ENCODE measurements at regions not wholly inside any gene's neighbourhood (a gene's known extent, or its start where the extent isn't known, plus 50 kb on each side); places are given as distances from the start of the nearest gene placed in this dataset.

DNA sequence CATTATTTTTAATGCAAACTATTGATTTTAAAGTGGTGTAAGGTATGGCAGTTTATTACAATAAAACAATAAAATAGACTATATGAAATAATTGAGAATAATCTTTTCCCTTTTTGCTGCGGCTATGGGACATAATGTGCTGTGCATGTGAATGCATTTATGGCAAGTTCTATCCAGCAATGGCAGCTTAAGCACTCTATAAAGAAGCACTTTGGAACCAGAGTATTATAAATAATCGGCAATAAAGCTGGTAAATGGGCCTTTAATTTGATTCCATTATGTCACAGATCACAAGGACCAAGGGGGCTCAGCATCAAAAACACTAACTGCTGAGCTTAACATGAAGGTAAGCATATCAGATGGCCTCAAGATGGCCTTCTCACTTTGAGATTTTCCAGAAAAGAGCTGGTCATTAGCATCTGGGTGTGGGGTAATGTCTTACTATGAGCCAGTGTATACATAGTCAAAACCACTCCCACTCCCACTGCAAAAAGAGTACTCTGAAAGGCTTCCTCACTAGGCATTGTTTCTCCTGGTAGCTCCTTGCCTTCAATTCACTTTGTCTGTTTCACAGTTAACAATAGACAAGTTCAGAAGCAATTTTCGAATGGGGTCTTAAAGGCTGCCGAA lies 97.1 kb upstream of the ASTN2 start:
- Histone ChIP-seq H3K23ac (ENCODE audit: insufficient read length) (no peak overlapping the region), H3K36me3 (ENCODE audit: control insufficient read depth in 2 of 4, insufficient read depth in 4 of 4, low read length in 3 of 4) (no peaks in the 10 kb centered on the region), H3K4ac (replicated peaks; ENCODE audit: insufficient read length, low read depth, low read length) (no peak overlapping the region), H3K27ac (ENCODE audit: low read depth, low read length) (no peak overlapping the region), H2BK20ac (ENCODE audit: low read length) (no peak overlapping the region), H3K4me1 (replicated peaks in 1 of 4; ENCODE audit: control insufficient read depth in 3 of 4, insufficient read depth in 4 of 4, low read length in 3 of 4) (no peaks in the 10 kb centered on the region), H3K79me1 (ENCODE audit: low read depth, low read length) (no peaks in the 10 kb centered on the region), H3K23me2 (ENCODE audit: low read depth, low read length) (no peaks in the 10 kb centered on the region), H3K14ac (ENCODE audit: insufficient read length) (no peak overlapping the region), H3K27me3 (replicated peaks in 1 of 4; ENCODE audit: control insufficient read depth in 3 of 4, extremely low read depth in 1 of 4, insufficient read depth in 3 of 4, low read length in 3 of 4) (no peaks in the 10 kb centered on the region), H3K9ac (replicated peaks in 1 of 4; ENCODE audit: extremely low read depth in 1 of 4, low read depth in 3 of 4, low read length in 3 of 4) (no peak overlapping the region), H3K4me3 (ENCODE audit: extremely low read depth in 1 of 4, insufficient read depth in 2 of 4, low read depth in 3 of 4, low read length in 4 of 4) (no peak overlapping the region), H2BK5ac (ENCODE audit: low read depth, low read length) (no peak overlapping the region), H4K8ac (ENCODE audit: extremely low read depth, insufficient read depth, low read length) (no peak overlapping the region), H2AFZ (ENCODE audit: low read length) (no peak overlapping the region), H3K4me2 (ENCODE audit: insufficient read depth in 1 of 2, low read depth in 2 of 2, low read length in 2 of 2) (no peak overlapping the region), H2BK15ac (ENCODE audit: low read length) (no peak overlapping the region), H3K56ac (replicated peaks; ENCODE audit: insufficient read length, low read depth, low read length) (no peak overlapping the region), H2AK5ac (ENCODE audit: low read depth, low read length) (no peak overlapping the region), H3K9me3 (ENCODE audit: insufficient read depth in 2 of 2, low read depth in 1 of 2, low read length in 1 of 2) (no peaks in the 10 kb centered on the region), H2BK120ac (replicated peaks; ENCODE audit: low read depth, low read length) (no peak overlapping the region), H4K91ac (replicated peaks; ENCODE audit: insufficient read length, low read length) (no peak overlapping the region), H3K18ac (ENCODE audit: extremely low read depth, low read length) (no peak overlapping the region), H3K79me2 (ENCODE audit: control insufficient read depth in 1 of 2, insufficient read depth in 2 of 2, low read length in 2 of 2) (no peaks in the 10 kb centered on the region), H4K20me1 (replicated peaks in 1 of 2; ENCODE audit: control insufficient read depth in 1 of 2, insufficient read depth in 2 of 2, low read length in 2 of 2) (no peaks in the 10 kb centered on the region), H4K5ac (ENCODE audit: insufficient read length, low read depth, low read length) (no peak overlapping the region), H2BK12ac (ENCODE audit: low read depth, low read length) (no peak overlapping the region)
- FAIRE-seq (no peak), DNase-seq (ENCODE audit: low read depth in 1 of 2, low spot score in 2 of 2) (no peak)
- WGBS, 2 experiments (ENCODE audit: extremely low coverage in 1 of 2, insufficient coverage in 1 of 2, insufficient read length in 1 of 2, insufficient replicate concordance in 2 of 2, low coverage in 1 of 2, low lambda C conversion rate in 2 of 2, missing lambda C conversion rate in 1 of 2): 95% methylated on average over 4 of the region's 4 CpGs; no CpG with 5 or more reads in 1 of the 2 experiments
- CTCF ChIA-PET (ENCODE audit: partially characterized antibody): interaction anchor here (0.7 to 2.2 kb wide), 5 partner anchors 9 to 23 kb away, joined by 3 to 7 read pairs (median 4); no protein-coding TSS in a partner anchor
- POLR2A ChIA-PET (ENCODE audit: partially characterized antibody): no interaction called here
- no peak for TF ChIP-seq BACH1 (IDR thresholded peaks at IDR 0.05; ENCODE audit: low read length)
- TF ChIP-seq BCL11A (IDR thresholded peaks at IDR 0.05; ENCODE audit: low read depth in 2 of 2, low read length in 2 of 2): no peak
- no peak for TF ChIP-seq RAD21 (IDR thresholded peaks at IDR 0.05 in 1 of 2, conservative IDR thresholded peaks at IDR 0.05 in 1 of 2; ENCODE audit: low read depth in 2 of 2, low read length in 2 of 2)
- TF ChIP-seq JUND (IDR thresholded peaks at IDR 0.05; ENCODE audit: low read length): no peak
- no peak for TF ChIP-seq SIN3A (conservative IDR thresholded peaks at IDR 0.05 in 1 of 2, IDR thresholded peaks at IDR 0.05 in 1 of 2; ENCODE audit: low read depth in 1 of 2, low read length in 2 of 2)
- no peak for TF ChIP-seq KDM1A (IDR thresholded peaks at IDR 0.05; ENCODE audit: borderline replicate concordance, low read length)
- no peak for TF ChIP-seq GTF2F1 (IDR thresholded peaks at IDR 0.05; ENCODE audit: borderline replicate concordance, low read depth, low read length)
- TF ChIP-seq, protein P1, sequence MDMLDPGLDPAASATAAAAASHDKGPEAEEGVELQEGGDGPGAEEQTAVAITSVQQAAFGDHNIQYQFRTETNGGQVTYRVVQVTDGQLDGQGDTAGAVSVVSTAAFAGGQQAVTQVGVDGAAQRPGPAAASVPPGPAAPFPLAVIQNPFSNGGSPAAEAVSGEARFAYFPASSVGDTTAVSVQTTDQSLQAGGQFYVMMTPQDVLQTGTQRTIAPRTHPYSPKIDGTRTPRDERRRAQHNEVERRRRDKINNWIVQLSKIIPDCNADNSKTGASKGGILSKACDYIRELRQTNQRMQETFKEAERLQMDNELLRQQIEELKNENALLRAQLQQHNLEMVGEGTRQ (IDR thresholded peaks at IDR 0.05; ENCODE audit: low read length): no peak
- no peak for TF ChIP-seq CBX8 (IDR thresholded peaks at IDR 0.05; ENCODE audit: borderline replicate concordance, low read depth, low read length)
- TF ChIP-seq RFX5 (IDR thresholded peaks at IDR 0.05; ENCODE audit: borderline replicate concordance, low read depth, low read length): no peak
